GM19438 (cell line): ENCODE measurements at regions not wholly inside any gene's neighbourhood (a gene's known extent, or its start where the extent isn't known, plus 50 kb on each side); places are given as distances from the start of the nearest gene placed in this dataset.
A peak's percentile ranks its signal among the peaks of the same experiment; 100 is the strongest.
"Not testable (repeated sequence)": the region's sequence is repeated elsewhere in the genome, so short reads cannot be mapped to it uniquely, and the experiment has no call there.

ENCODE experiments used
- ATAC-seq: cut with Tn5 transposase; IDR thresholded peaks from one replicate; pipeline ENCODE4 v1.9.1; 2021; ENCODE audit warnings: low read depth; ENCODE audit not compliant: unreplicated experiment

DNA sequence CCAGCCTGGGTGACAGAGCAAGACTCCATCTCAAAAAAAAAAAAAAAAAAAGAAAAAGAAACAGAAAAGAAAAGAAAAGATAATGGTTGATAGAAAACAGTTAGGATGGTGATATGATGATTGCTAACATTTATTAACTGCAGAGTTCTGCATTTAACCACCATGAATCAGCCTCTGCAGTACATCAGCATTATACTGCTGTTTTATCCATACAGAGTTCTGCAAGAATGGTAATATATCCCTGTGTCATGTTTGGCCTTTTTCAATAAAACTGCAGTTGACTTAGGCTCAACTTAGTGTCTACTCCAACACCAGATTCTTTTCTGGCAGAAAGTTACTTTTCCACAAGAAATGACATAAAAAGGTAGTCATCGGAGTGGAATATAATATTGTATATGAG lies 62.6 kb downstream of the DUSP6 start:
- ATAC-seq, result no peak

- ATAC-seq, result no peak
Observed at GRCh38 chr12:89288959-89289358, 63.3 kb downstream of the DUSP6 start.

DNA sequence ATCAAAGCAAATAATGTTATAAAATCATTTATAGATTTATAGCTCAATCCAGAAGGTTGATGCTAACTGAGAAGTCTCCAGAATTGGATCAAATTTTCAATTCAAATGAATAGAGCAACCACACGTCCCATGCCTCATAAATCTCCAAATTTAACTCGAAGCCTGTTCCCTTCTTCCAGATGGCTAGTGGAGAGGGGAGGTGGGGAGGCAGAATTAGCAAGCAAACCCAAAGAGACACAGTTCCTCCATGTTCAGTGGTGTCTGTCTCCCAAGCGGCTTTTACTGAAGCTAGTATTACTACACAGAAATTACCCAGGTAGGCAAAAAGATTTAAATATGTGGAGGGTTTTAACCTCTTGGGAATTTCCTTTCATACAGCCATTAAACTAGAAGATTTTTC lies 65.8 kb downstream of the DUSP6 start:
- no peak for ATAC-seq

DNA sequence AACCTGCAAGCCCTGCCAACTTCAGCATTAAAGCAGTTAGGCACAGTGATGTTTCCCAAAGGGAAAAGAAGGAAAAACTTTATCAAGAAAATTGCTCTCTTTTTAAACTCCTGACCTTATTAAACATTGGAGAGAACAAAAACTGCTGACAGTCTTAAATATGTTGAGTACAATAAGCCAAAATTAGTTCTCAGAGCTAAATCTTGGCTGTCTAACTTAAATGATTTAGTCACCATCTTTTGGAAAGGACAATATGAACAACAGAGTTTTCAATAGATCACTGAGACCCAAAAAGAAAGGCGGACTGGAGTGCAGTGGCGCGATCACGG lies 70.8 kb downstream of the DUSP6 start:
- no peak for ATAC-seq

- ATAC-seq, result peak; percentile 81
Observed at GRCh38 chr12:89280833-89281538, 71.3 kb downstream of the DUSP6 start.

DNA sequence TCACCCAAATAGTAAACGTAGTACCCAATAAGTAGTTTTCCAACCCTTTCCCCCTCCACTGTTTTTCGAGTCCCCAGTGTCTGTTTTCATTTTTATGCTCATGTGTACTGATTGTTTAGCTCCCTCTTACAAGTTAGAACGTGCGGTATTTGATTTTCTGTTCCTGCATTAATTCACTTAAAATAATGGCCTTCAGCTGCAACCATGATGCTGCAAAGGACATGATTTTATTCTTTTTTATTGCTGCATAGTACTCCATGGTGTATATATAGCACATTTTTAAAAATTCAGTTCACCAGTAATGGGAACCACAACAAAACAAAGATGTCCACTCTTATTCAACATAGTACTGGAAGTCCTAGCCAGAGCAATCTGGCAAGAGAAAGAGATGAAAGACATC lies 72.8 kb downstream of the DUSP6 start:
- ATAC-seq, result no peak

GRCh38 chr12:89278862-89279261 lies 73.4 kb downstream of the DUSP6 start:
- ATAC-seq, result no peak

DNA sequence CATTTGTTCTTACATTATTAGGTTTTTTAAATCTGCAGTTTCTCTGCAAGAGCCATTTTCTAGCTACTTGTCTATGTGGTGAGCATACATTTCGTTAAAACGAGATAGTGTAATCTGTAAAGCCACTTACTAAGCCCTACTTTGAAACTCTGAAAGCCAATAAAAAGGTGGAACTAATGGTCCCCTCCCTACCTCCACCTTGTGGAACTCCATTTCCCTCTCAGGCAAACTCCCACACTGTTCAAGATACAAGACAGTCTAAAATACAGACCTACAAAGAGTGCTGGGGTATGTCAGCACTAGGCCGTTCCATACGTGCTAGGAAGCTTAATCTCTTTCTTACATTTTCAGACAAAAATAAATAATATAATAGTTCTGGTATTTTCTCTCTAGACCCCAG lies 74.1 kb downstream of the DUSP6 start:
- no peak for ATAC-seq

- no peak for ATAC-seq
Observed at GRCh38 chr12:89276860-89277259, 75.4 kb downstream of the DUSP6 start.

DNA sequence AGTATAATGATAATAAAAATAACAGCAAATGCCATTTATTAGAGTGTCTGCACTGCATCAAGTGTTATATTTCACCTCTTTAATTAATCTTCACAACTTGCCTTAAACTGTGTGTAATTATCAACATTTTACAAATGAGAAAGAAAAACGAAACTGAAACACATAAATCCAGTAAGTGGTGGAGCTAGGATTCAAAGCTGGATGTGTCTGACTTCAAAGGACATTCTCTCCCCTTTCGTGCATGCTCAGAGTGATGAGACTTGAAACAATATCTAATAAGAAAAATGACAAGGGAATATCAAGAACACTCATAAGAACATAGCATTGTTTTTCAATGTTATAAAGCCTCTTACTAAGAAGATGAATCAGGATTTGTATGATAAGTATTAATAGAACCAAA lies 78.8 kb downstream of the DUSP6 start:
- ATAC-seq, result no peak

- ATAC-seq, result no peak
Observed at GRCh38 chr12:89270548-89270947, 81.8 kb downstream of the DUSP6 start.

- no peak for ATAC-seq
Observed at GRCh38 chr12:89269174-89269573, 83.1 kb downstream of the DUSP6 start.

- no peak for ATAC-seq
Observed at GRCh38 chr12:89267404-89267803, 84.9 kb downstream of the DUSP6 start.

DNA sequence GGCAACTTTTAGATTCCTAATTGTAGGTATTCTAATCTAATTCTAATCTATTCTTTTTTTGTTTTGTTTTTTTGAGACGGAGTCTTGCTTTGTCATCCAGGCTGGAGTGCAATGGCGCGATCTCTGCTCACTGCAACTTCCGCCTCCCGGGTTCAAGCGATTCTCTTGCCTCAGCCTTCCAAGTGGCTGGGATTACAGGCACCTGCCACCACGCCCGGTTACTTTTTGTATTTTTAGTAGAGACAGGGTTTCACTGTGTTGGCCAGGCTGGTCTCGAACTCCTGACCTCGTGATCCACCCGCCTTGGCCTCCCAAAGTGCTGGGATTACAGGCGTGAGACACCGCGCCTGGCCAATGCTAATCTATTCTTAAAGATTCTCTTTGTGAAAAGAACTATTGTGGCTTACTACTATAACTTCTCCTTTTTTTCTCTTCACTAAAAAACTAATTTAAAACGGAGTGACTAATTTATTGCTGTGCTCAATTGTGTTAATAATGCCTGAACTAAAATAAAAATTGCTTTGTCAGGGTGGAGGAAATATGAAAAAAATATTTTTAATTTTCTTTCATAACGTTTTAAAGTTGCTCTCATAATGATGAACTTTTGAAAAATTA lies 85.6 kb downstream of the DUSP6 start:
- ATAC-seq, result not testable (repeated sequence)

DNA sequence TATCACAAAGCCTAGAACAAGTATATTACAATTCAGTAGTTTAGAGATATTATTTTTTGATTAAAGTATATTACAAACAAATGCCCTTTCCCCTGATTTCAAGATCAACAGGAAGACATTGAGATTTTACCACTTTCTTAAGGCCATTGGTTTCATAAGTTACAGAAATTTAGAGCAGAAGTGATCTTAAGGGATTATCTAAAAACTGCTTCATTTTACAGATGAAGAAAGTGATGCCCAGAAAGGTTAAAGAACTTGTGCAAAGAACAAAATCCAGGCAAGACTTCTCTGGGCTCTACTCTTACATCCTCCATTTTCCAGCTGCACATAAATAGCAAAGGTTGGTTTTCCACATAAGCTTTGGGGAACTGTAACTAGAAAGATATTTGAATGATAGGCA lies 87.5 kb downstream of the DUSP6 start:
- no peak for ATAC-seq

- no peak for ATAC-seq
Observed at GRCh38 chr12:89263900-89264299, 88.4 kb downstream of the DUSP6 start.

GRCh38 chr12:89262855-89263552 lies 89.3 kb downstream of the DUSP6 start:
- no peak for ATAC-seq

- ATAC-seq, result no peak
Observed at GRCh38 chr12:89261982-89262381, 90.3 kb downstream of the DUSP6 start.

GRCh38 chr12:89260841-89261637 lies 91.3 kb downstream of the DUSP6 start:
- ATAC-seq, result no peak

DNA sequence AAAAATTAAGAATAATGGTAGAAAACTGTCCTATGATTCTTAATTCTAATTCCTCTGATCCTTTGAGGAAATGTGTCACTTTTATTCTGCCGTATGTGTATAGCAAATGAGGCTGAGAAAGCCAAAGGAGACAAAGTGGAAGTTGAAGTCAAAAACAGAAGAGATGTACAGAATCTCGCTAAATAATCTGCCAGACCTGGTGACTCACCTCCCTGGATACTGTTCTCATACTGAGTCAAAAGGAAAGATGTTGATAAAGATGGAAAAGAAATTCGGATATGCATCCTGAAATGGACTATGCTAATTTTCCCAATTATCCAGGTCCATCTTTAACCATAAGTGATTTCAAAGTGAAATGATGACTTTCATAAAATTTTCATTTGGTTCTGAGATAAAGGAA lies 92.5 kb downstream of the DUSP6 start:
- ATAC-seq, result no peak

- ATAC-seq, result no peak
Observed at GRCh38 chr12:89258240-89258969, 93.9 kb downstream of the DUSP6 start.
